A673 (cell line): ENCODE measurements at regions not wholly inside any gene's neighbourhood (a gene's known extent, or its start where the extent isn't known, plus 50 kb on each side); places are given as distances from the start of the nearest gene placed in this dataset.

Source experiments
- BruUV-seq: library from RNA; stranded (reverse); fragments of 400-500 nt; replicated peaks from 2 replicates; lab custom pipeline; 2021; lab: Mats Ljungman, UMichigan
- CTCF ChIA-PET: fragments of 300-600 bp; sonication (Branson Sonifier 250); formaldehyde crosslinking; loops from one replicate; lab custom pipeline; 2022; ENCODE audit warnings: antibody characterized with exemption; lab: Charles Lee
- POLR2A ChIA-PET: fragments of 300-600 bp; sonication (Branson Sonifier 250); formaldehyde crosslinking; loops from one replicate; lab custom pipeline; 2022; ENCODE audit warnings: antibody characterized with exemption; ENCODE audit not compliant: low non-redundant PET; lab: Charles Lee
- DNase-seq: peaks from one replicate; pipeline ENCODE4 v3.0.0-alpha.2; 2015; ENCODE audit warnings: low spot score
- H3K27ac ChIP-seq: fragments of 200-600 bp; sonication (generic); 2 replicates; pipeline ENCODE4 v1.5.1; 2016; ENCODE audit warnings: mixed run types, low read depth, mild to moderate bottlenecking, mixed read lengths, antibody characterized with exemption, low read length; ENCODE audit not compliant: poor library complexity, severe bottlenecking
- H3K27me3 ChIP-seq: fragments of 200-600 bp; sonication (generic); replicated peaks from 2 replicates; pipeline ENCODE4 v1.6.1; 2017; ENCODE audit warnings: mixed run types, low read depth, mild to moderate bottlenecking, mixed read lengths, antibody characterized with exemption, low read length; ENCODE audit not compliant: insufficient read depth, poor library complexity
- H3K36me3 ChIP-seq: fragments of 200-600 bp; sonication (generic); 2 replicates; pipeline ENCODE4 v1.6.1; 2016; ENCODE audit warnings: mixed run types, mild to moderate bottlenecking, mixed read lengths, antibody characterized with exemption, low read length; ENCODE audit not compliant: insufficient read depth, poor library complexity, severe bottlenecking
- H3K4me1 ChIP-seq: fragments of 200-600 bp; sonication (generic); 2 replicates; pipeline ENCODE4 v1.6.1; 2017; ENCODE audit warnings: mixed run types, mild to moderate bottlenecking, mixed read lengths, antibody characterized with exemption, low read length; ENCODE audit not compliant: insufficient read depth, poor library complexity, severe bottlenecking
- H3K4me3 ChIP-seq: fragments of 200-600 bp; sonication (generic); 2 replicates; pipeline ENCODE4 v1.5.1; 2016; ENCODE audit warnings: low read depth, mixed run types, mild to moderate bottlenecking, mixed read lengths, low read length; ENCODE audit not compliant: poor library complexity, severe bottlenecking
- H3K9me3 ChIP-seq: fragments of 200-600 bp; sonication (generic); 2 replicates; pipeline ENCODE4 v1.6.1; 2016; ENCODE audit warnings: mixed run types, low read depth, mild to moderate bottlenecking, mixed read lengths, antibody characterized with exemption, low read length; ENCODE audit not compliant: poor library complexity, severe bottlenecking
- CTCF ChIP-seq: fragments of 300-800, 200-600 bp; sonication (generic); conservative IDR thresholded peaks from 2 replicates; pipeline ENCODE4 v1.5.1; 2017; ENCODE audit warnings: low read depth, mild to moderate bottlenecking, antibody characterized with exemption, low read length, moderate library complexity, mixed read lengths
- EZH2 ChIP-seq: fragments of 200-600 bp; sonication (generic); IDR thresholded peaks from 2 replicates; pipeline ENCODE4 v1.6.1; 2017; ENCODE audit warnings: borderline replicate concordance, low read depth, mild to moderate bottlenecking, mixed read lengths, antibody characterized with exemption, low read length; ENCODE audit not compliant: poor library complexity, severe bottlenecking
- intact Hi-C: fragments of 100-400 bp; cut with micrococcal nuclease; formaldehyde crosslinking; loops from one replicate; pipeline ENCODE4 v1.10.0; 2022; ENCODE audit not compliant: unreplicated experiment

- Histone ChIP-seq H3K4me1 (no peaks in the 10 kb centered on the region), H3K36me3 (no peaks in the 10 kb centered on the region), H3K27me3 (no peaks in the 10 kb centered on the region), H3K9me3 (no peaks in the 10 kb centered on the region), H3K27ac (no peak overlapping the region), H3K4me3 (no peak overlapping the region)
- BruUV-seq = no TSS peak
- TF ChIP-seq CTCF (no peak), EZH2 (no peak)
- peak; percentile 37 for DNase-seq
- POLR2A ChIA-PET = no interaction called here
- CTCF ChIA-PET = no interaction called here
- intact Hi-C loops = no loop called here
Observed at GRCh38 chr13:64855506-64855905, 2374.6 kb downstream of the PCDH9 start.

- DNase-seq = no peak
- Histone ChIP-seq H3K4me1 (no peaks in the 10 kb centered on the region), H3K27me3 (no peaks in the 10 kb centered on the region), H3K27ac (no peak overlapping the region), H3K36me3 (no peaks in the 10 kb centered on the region), H3K4me3 (no peak overlapping the region), H3K9me3 (no peaks in the 10 kb centered on the region)
- intact Hi-C loops = no loop called here
- ChIA-PET POLR2A (no interaction called here), CTCF (no interaction called here)
- TF ChIP-seq CTCF (no peak), EZH2 (no peak)
- no TSS peak for BruUV-seq
Observed at GRCh38 chr13:64850017-64850416, 2380.1 kb downstream of the PCDH9 start.

GRCh38 chr13:64849196-64849595 is 2380.9 kb downstream of the PCDH9 start:
- ChIA-PET CTCF (no interaction called here), POLR2A (no interaction called here)
- no peak for DNase-seq
- Histone ChIP-seq H3K4me3 (no peak overlapping the region), H3K9me3 (no peaks in the 10 kb centered on the region), H3K4me1 (no peaks in the 10 kb centered on the region), H3K27ac (no peak overlapping the region), H3K36me3 (no peaks in the 10 kb centered on the region), H3K27me3 (no peaks in the 10 kb centered on the region)
- intact Hi-C loops = no loop called here
- no TSS peak for BruUV-seq
- TF ChIP-seq EZH2 (no peak), CTCF (no peak)
